GM13976 (cell line): ENCODE measurements at regions not wholly inside any gene's neighbourhood (a gene's known extent, or its start where the extent isn't known, plus 50 kb on each side); places are given as distances from the start of the nearest gene placed in this dataset.

Experiments used
- DNase-seq: peaks from one replicate; pipeline ENCODE4 v3.0.0; 2012; ENCODE audit warnings: low spot score
- in situ Hi-C: fragments of 300-500 bp; cut with MboI; formaldehyde crosslinking; loops from one replicate; pipeline ENCODE4 v1.12.0; 2022; ENCODE audit warnings: low sequenced_read_pairs, mixed read lengths, inconsistent platforms; ENCODE audit not compliant: unreplicated experiment
- TF ChIP-seq, protein P1 (sequence below): IDR thresholded peaks from 2 replicates; pipeline ENCODE4 v1.5.1; 2012; ENCODE audit warnings: borderline replicate concordance, mild to moderate bottlenecking; ENCODE audit not compliant: insufficient read depth; ENCODE audit errors: extremely low read depth, missing control alignments, control extremely low read depth

GRCh38 chr4:66991521-66991920 is 553.8 kb downstream of the CENPC start:
- TF ChIP-seq, protein P1, sequence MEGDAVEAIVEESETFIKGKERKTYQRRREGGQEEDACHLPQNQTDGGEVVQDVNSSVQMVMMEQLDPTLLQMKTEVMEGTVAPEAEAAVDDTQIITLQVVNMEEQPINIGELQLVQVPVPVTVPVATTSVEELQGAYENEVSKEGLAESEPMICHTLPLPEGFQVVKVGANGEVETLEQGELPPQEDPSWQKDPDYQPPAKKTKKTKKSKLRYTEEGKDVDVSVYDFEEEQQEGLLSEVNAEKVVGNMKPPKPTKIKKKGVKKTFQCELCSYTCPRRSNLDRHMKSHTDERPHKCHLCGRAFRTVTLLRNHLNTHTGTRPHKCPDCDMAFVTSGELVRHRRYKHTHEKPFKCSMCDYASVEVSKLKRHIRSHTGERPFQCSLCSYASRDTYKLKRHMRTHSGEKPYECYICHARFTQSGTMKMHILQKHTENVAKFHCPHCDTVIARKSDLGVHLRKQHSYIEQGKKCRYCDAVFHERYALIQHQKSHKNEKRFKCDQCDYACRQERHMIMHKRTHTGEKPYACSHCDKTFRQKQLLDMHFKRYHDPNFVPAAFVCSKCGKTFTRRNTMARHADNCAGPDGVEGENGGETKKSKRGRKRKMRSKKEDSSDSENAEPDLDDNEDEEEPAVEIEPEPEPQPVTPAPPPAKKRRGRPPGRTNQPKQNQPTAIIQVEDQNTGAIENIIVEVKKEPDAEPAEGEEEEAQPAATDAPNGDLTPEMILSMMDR, result no peak
- in situ Hi-C loops, result no loop called here
- no peak for DNase-seq

DNA sequence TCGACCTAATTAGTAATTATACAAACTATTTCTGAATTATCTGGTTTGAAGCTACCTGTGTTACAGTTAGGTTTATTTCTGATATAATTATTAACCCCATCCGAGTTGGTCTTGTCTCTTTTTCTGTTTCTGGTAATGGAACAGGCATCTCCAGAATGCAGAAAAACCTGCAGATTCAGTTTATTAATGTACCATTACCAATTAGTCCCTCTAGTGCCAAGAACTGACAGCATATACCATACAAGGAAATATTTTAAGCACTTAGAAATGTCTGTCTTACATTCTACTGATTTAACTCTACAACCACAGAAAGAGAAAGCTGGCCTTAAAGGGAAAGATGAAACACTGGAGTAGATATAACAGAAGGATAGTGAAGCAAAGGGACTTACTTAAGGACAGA is 570.6 kb downstream of the CENPC start:
- in situ Hi-C loops, result no loop called here
- DNase-seq, result no peak
- TF ChIP-seq, protein P1, result no peak

- TF ChIP-seq, protein P1, result no peak
- DNase-seq, result no peak
- in situ Hi-C loops, result no loop called here
Observed at GRCh38 chr4:66972087-66972486, 573.2 kb downstream of the CENPC start.

GRCh38 chr4:66964467-66964866 is 580.8 kb downstream of the CENPC start:
- in situ Hi-C loops, result no loop called here
- TF ChIP-seq, protein P1, result no peak
- no peak for DNase-seq

DNA sequence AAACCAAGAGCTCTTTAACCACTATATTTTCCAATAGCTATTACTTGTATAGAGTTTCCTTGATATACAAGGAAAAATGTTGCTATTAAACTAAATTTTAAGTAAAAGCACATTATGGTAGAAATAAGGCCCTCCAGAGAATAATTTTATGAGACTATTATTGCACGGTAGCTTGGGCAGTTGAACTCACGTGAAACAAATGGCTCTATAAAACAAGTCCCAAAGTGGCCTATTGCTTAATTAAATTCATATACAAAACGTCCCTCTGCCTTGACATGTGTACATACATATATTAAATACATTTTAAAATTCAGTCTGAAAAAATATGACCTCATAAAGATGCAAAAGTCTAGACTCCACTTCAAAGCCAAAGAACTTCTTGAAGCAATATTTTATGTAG is 582.2 kb downstream of the CENPC start:
- DNase-seq, result no peak
- in situ Hi-C loops, result no loop called here
- TF ChIP-seq, protein P1, result no peak

DNA sequence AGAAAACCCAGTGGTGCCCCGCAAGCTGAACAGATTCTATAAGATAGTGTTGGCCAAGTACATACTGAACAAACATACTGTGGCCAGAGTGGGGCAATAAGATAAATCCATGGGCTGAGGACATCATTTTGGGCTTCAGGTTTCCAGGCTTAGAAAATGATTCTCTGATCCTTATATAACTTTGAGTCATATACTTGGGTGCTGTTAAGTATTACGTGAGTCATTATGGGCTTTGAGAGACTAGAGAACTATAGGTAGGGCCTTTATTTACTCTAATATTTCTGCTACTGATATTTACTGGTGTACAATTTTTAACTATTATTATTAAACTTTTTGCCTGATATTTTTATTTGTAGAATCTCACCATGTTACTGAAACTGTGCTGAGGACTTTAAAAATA is 586.1 kb downstream of the CENPC start:
- TF ChIP-seq, protein P1, result no peak
- DNase-seq, result no peak
- in situ Hi-C loops, result no loop called here

- DNase-seq, result no peak
Observed at GRCh38 chr4:66956852-66957251, 588.5 kb downstream of the CENPC start.

More at GRCh38 chr4:66956852-66957251, 588.5 kb downstream of the CENPC start:
- TF ChIP-seq, protein P1, result no peak
- in situ Hi-C loops, result no loop called here
